Sigmoid colon (tissue), 6 donors: ENCODE measurements at regions not wholly inside any gene's neighbourhood (a gene's known extent, or its start where the extent isn't known, plus 50 kb on each side); places are given as distances from the start of the nearest gene placed in this dataset.

ENCODE experiments used
- DNase-seq: peaks from one replicate; pipeline ENCODE4 v3.0.0-alpha.2; 2019
- H3K27ac ChIP-seq, 4 donors: fragments of 200-600 bp; sonication (generic); one replicate each; pipeline ENCODE4 v1.5.1; 2016 to 2019; ENCODE audit warnings: mild to moderate bottlenecking in 1 of 4
- H3K27me3 ChIP-seq, 3 donors: fragments of 200-600 bp; sonication (generic); one replicate each; pipeline ENCODE4 v1.5.1; 2019; ENCODE audit warnings: mild to moderate bottlenecking in 1 of 3
- H3K36me3 ChIP-seq, 4 donors: fragments of 200-600 bp; sonication (generic); one replicate each; pipeline ENCODE4 v1.5.1; 2016 to 2019
- H3K4me1 ChIP-seq, 4 donors: fragments of 200-600 bp; sonication (generic); one replicate each; pipeline ENCODE4 v1.5.1; 2017 to 2019
- H3K4me3 ChIP-seq, 4 donors: fragments of 200-600 bp; sonication (generic); one replicate each; pipeline ENCODE4 v1.5.1; 2017 to 2019; ENCODE audit warnings: mild to moderate bottlenecking in 2 of 4, moderate library complexity in 1 of 4
- H3K9me3 ChIP-seq, 4 donors: fragments of 200-600 bp in 3 of 4; sonication (generic) in 3 of 4; one replicate each; pipeline versions ENCODE4 v1.5.1 to v1.6.1; 2013 to 2019
- EP300 ChIP-seq, 4 donors: sonication (generic); formaldehyde crosslinking; IDR thresholded peaks; one replicate each; pipeline ENCODE4 v1.6.1; 2017; ENCODE audit warnings: antibody characterized with exemption in 4 of 4
- POLR2A ChIP-seq, 2 donors: fragments of 450-650 bp; IDR thresholded peaks; one replicate each; pipeline ENCODE4 v1.6.1; 2016; ENCODE audit warnings: antibody characterized with exemption in 2 of 2, mild to moderate bottlenecking in 2 of 2, moderate library complexity in 2 of 2
- POLR2AphosphoS5 ChIP-seq, 4 donors: sonication (generic); formaldehyde crosslinking; IDR thresholded peaks; one replicate each; pipeline ENCODE4 v1.6.1; 2017; ENCODE audit warnings: antibody characterized with exemption in 4 of 4
- WGBS, 2 donors: extraction: QIAGEN DNeasy Blood & Tissue Kit; methylation state at CpG; one replicate each; pipeline ENCODE4 v1.1.7; 2013; 5-methylcytosine and 5-hydroxymethylcytosine counted together
- intact Hi-C: fragments of 100-400 bp; cut with DNase I; formaldehyde crosslinking; loops from one replicate; pipeline ENCODE4 v1.15.1; 2023
- TF ChIP-seq, protein P1 (sequence below), 4 experiments: fragments of 450-650 bp in 3 of 4; fragments of 200-600 bp in 1 of 4; IDR thresholded peaks; one replicate each; pipeline ENCODE4 v1.5.1; 2016 to 2019; ENCODE audit warnings: antibody characterized with exemption in 4 of 4, mild to moderate bottlenecking in 3 of 4, moderate library complexity in 2 of 4
- donor health status: healthy with polysubstance abuse.
- donor health status: healthy.

DNA sequence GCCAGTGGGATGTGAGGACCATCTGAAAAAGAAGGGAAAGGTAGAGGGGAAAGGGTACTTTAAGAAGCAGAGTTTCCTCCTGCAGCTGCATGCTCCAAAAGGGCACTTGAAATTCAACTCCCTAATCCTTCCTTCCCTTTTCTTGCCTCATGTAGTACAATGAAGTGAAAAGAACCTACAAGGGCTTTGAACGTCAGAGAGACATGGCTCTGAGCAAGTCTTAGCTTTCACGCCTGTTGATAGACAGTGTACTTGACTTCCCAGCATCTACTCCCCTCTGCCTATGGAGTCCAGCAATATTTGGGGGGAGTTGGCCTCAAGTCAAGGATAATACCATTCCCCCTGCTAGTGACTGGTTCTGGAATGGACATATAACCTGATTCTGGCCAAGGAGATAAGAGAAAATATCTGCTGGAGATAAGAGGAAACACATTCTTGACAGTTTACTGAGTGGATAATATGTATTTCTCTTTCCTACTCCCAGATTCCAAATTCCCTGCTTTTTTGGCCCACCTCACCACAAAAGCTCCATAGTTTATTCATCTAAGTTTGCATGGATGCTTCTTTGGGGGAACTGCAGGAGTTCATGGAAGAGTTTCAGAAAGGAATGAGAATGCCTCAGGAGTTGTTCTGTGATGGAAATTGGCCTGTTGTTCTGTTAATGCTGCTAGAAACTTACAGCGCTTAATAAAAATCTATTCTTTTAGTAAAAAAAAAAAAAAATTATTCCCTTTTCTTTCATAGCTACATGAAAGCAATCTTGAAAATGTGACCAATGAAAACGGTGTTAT is 193.0 kb upstream of the TPM1 start:
- WGBS, 2 donors = 84 to 93% methylated on average over 4 of the region's 4 CpGs
- H3K27ac ChIP-seq = peak overlapping the region in 3 of 4 donors; percentile 53 to 82 (median 75)
- no peaks in the 10 kb centered on the region for H3K9me3 ChIP-seq
- peaks cover 0 to 21% (median 9%) of the 10 kb centered on the region in 4 donors for H3K36me3 ChIP-seq
- no peak for DNase-seq
- H3K4me3 ChIP-seq = no peak overlapping the region
- H3K27me3 ChIP-seq = no peaks in the 10 kb centered on the region
- peaks cover 0 to 66% (median 48%) of the 10 kb centered on the region in 4 donors for H3K4me1 ChIP-seq
- intact Hi-C loops = loop anchor here (2.0 to 5.0 kb wide), 3 partner anchors 49 to 193 kb away; partner anchors contain the start of gene TPM1
- no peak for TF ChIP-seq POLR2AphosphoS5 (IDR thresholded peaks at IDR 0.05)
- TF ChIP-seq, protein P1, sequence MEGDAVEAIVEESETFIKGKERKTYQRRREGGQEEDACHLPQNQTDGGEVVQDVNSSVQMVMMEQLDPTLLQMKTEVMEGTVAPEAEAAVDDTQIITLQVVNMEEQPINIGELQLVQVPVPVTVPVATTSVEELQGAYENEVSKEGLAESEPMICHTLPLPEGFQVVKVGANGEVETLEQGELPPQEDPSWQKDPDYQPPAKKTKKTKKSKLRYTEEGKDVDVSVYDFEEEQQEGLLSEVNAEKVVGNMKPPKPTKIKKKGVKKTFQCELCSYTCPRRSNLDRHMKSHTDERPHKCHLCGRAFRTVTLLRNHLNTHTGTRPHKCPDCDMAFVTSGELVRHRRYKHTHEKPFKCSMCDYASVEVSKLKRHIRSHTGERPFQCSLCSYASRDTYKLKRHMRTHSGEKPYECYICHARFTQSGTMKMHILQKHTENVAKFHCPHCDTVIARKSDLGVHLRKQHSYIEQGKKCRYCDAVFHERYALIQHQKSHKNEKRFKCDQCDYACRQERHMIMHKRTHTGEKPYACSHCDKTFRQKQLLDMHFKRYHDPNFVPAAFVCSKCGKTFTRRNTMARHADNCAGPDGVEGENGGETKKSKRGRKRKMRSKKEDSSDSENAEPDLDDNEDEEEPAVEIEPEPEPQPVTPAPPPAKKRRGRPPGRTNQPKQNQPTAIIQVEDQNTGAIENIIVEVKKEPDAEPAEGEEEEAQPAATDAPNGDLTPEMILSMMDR (IDR thresholded peaks at IDR 0.05) = no peak
- TF ChIP-seq POLR2A (IDR thresholded peaks at IDR 0.05) = no peak
- TF ChIP-seq EP300 (IDR thresholded peaks at IDR 0.05) = no peak

DNA sequence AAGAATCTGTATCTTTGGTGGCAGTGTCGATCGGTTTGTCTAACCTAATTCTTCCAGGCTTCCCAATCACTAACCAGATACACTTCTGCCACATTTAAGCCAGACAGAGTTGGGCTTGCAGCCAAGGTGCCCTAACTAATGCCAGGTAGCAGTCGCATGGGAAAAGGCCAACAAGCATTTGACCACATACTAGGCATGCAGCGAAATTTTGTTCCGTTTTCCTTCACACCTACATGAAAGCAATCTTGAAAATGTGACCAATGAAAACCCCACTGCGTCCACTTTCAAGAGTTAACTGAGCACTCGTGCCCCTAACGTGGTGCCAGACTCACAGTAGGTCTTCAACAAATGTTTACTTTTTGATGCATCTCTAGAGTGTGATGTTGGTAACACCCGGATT is 192.2 kb upstream of the TPM1 start:
- peaks cover 0 to 68% (median 49%) of the 10 kb centered on the region in 4 donors for H3K4me1 ChIP-seq
- no peak overlapping the region for H3K4me3 ChIP-seq
- WGBS, 2 donors = 94% methylated on average over 9 of the region's 9 CpGs
- no peaks in the 10 kb centered on the region for H3K9me3 ChIP-seq
- TF ChIP-seq, protein P1 (IDR thresholded peaks at IDR 0.05) = no peak
- TF ChIP-seq POLR2A (IDR thresholded peaks at IDR 0.05) (no peak), EP300 (IDR thresholded peaks at IDR 0.05) (no peak), POLR2AphosphoS5 (IDR thresholded peaks at IDR 0.05) (no peak)
- intact Hi-C loops = no loop called here
- no peaks in the 10 kb centered on the region for H3K27me3 ChIP-seq
- no peak for DNase-seq
- H3K36me3 ChIP-seq = peaks cover 0 to 15% (median 5%) of the 10 kb centered on the region in 4 donors
- H3K27ac ChIP-seq = peak overlapping the region in 3 of 4 donors; percentile 46 to 82 (median 75)

DNA sequence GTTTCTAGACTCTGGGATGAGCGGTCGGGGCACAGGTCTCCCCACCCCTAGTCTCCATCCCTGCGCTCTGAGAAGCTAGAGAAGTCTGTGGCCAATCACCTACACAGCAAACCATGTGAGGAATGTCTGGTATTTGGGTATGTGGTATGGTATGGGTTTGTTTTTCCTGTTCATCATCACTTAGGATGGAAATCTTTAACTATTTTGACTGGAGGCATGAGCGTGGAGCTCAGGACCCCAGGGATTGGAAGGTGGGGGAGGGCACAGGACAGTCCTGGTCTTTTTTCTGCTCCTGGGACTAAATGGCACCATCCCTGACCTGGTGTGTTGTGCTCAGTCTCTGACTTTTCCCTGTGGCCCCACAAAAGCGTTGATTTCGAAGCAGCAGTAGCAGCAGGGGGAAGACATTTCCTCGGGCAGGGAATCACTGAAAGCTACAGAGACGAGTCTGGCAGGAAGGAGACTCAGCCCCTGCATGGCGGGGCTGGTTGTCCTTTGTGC is 191.7 kb upstream of the TPM1 start:
- H3K4me3 ChIP-seq = no peak overlapping the region
- H3K4me1 ChIP-seq = peaks cover 0 to 65% (median 49%) of the 10 kb centered on the region in 4 donors
- H3K27ac ChIP-seq = peak overlapping the region in 3 of 4 donors; percentile 46 to 82 (median 75)
- WGBS, 2 donors = 86 to 92% methylated on average over 9 of the region's 9 CpGs
- no peaks in the 10 kb centered on the region for H3K27me3 ChIP-seq
- DNase-seq = no peak
- intact Hi-C loops = no loop called here
- no peaks in the 10 kb centered on the region for H3K9me3 ChIP-seq
- H3K36me3 ChIP-seq = peaks cover 0 to 10% (median 2%) of the 10 kb centered on the region in 4 donors
- TF ChIP-seq, protein P1 (IDR thresholded peaks at IDR 0.05) = no peak
- TF ChIP-seq POLR2A (IDR thresholded peaks at IDR 0.05) (no peak), EP300 (IDR thresholded peaks at IDR 0.05) (no peak), POLR2AphosphoS5 (IDR thresholded peaks at IDR 0.05) (no peak)

DNA sequence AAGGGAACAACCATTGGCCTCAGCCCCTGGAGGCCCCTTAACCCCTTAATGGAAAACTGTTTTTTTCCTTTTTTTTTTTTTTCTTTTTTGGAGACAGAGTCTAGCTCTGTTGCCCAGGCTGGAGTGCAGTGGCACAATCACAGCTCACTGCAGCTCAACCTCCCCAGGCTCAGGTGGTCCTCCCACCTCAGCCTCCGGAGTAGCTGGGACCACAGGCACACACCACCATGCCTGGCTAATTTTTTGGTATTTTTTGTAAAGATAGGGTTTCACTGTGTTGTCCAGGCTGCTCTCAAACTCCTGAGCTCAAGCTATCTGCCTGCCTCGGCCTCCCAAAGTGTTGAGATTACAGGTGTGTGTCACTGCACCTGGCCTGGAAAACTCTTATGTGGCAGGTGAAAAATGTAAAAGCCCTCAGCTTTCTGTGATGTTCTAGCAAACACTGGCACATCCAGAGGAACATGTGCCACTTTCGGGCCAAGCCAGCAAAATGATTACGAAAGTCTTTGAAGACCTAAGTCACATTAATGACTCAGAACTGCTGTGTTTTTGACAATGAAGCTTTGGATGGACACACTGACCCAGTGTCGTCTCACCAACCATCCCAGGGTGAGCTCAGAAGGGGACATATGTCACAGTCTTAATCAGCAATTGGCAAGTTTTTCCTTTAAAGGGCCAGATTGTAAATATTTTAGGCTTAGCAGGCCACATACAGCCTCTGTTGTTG is 189.3 kb upstream of the TPM1 start:
- Histone ChIP-seq H3K27ac (peak overlapping the region in 3 of 4 donors; percentile 22 to 82 (median 75)), H3K4me3 (no peak overlapping the region), H3K9me3 (no peaks in the 10 kb centered on the region), H3K4me1 (peaks cover 0 to 78% (median 62%) of the 10 kb centered on the region in 4 donors), H3K27me3 (no peaks in the 10 kb centered on the region), H3K36me3 (no peaks in the 10 kb centered on the region)
- intact Hi-C loops = no loop called here
- DNase-seq = peak; percentile 57
- 82 to 83% methylated on average over 5 of the region's 5 CpGs for WGBS, 2 donors
- TF ChIP-seq EP300 (IDR thresholded peaks at IDR 0.05) (no peak), POLR2AphosphoS5 (IDR thresholded peaks at IDR 0.05) (no peak), POLR2A (IDR thresholded peaks at IDR 0.05) (no peak)
- TF ChIP-seq, protein P1 (IDR thresholded peaks at IDR 0.05) = no peak
